ENCODE measurements at regions not wholly inside any gene's neighbourhood (a gene's known extent, or its start where the extent isn't known, plus 50 kb on each side); places are given as distances from the start of the nearest gene placed in this dataset.

DNA sequence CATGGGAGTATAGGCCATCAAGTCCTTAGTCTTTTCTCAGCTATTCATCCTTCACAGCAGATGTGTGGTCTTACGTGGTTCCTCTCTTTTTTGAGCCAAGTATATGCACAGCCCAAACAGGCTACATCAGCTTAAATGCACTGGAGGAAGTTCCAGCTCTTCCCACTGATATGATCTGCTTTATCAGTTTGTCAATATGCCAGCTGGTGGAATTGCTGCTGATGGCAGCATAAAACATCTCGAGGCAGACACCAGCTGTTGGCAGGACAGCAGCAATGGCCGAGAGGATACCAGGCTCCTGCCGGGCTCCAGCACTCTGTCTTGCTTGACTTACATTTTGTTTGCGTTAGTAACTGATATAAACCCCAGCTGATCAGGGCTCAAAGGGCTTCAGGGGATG lies 143.4 kb downstream of the TENT4A start:
- no peak for DNase-seq (ENCODE audit: low read depth)

GRCh38 chr5:6858419-6858818 lies 145.2 kb downstream of the TENT4A start:
- no peak for TF ChIP-seq CTCF (IDR thresholded peaks at IDR 0.05; ENCODE audit: control insufficient read depth, insufficient read depth, low read depth, low read length, missing control alignments)
- no peak for DNase-seq (ENCODE audit: low read depth)
- H3K4me3 ChIP-seq (ENCODE audit: control insufficient read depth, low read depth, low read length), result no peak overlapping the region

More for the DNA sequence above, 143.4 kb downstream of the TENT4A start:
- no peak for TF ChIP-seq CTCF (IDR thresholded peaks at IDR 0.05; ENCODE audit: control insufficient read depth, insufficient read depth, low read depth, low read length, missing control alignments)
- no peak overlapping the region for H3K4me3 ChIP-seq (ENCODE audit: control insufficient read depth, low read depth, low read length)

GRCh38 chr5:6859023-6859422 lies 145.8 kb downstream of the TENT4A start:
- no peak for DNase-seq (ENCODE audit: low read depth)
- no peak for TF ChIP-seq CTCF (IDR thresholded peaks at IDR 0.05; ENCODE audit: control insufficient read depth, insufficient read depth, low read depth, low read length, missing control alignments)
- H3K4me3 ChIP-seq (ENCODE audit: control insufficient read depth, low read depth, low read length), result no peak overlapping the region

- no peak for TF ChIP-seq CTCF (IDR thresholded peaks at IDR 0.05; ENCODE audit: control insufficient read depth, insufficient read depth, low read depth, low read length, missing control alignments)
- no peak overlapping the region for H3K4me3 ChIP-seq (ENCODE audit: control insufficient read depth, low read depth, low read length)
- no peak for DNase-seq (ENCODE audit: low read depth)
Observed at GRCh38 chr5:6859951-6860638, 146.9 kb downstream of the TENT4A start.

DNA sequence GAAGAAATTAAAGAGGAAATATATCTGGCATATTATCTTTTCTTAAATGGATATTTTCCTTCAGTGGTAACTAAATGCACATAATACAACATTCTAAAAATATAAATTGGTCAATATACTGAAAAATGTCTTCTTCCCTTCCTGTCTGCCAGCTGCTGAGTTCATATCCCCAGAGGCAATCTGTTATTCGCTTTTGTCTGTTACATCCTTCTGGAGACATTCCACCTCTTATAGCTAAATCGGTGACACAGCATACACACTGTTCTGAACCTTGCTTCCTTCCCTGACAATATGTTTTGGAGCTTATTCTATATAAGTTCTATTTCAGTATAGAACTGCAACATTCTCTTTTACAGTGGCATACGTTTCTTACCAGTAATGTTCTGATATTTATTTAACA lies 147.8 kb downstream of the TENT4A start:
- DNase-seq (ENCODE audit: low read depth), result no peak

DNA sequence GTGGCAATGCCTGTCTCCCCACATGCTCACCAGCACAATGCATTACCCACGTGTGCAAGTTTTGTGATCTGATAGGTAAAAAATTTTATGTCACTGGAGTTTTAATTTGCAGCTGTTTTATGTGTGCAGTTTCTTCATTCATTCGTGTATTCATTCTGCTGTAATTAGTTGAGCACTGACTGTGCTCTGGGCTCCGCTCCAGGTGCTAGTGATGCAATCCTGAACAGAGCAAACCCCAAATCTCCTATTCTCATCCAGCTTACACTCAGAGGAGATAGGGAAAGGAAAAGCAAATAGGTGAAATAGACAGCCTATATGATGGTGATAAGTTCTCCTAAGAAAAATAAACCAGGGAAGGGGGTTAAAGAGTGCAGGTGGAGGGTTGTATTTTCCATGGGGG lies 148.4 kb downstream of the TENT4A start:
- no peak overlapping the region for H3K4me3 ChIP-seq (ENCODE audit: control insufficient read depth, low read depth, low read length)
- no peak for TF ChIP-seq CTCF (IDR thresholded peaks at IDR 0.05; ENCODE audit: control insufficient read depth, insufficient read depth, low read depth, low read length, missing control alignments)
- DNase-seq (ENCODE audit: low read depth), result no peak

More for the DNA sequence above, 147.8 kb downstream of the TENT4A start:
- H3K4me3 ChIP-seq (ENCODE audit: control insufficient read depth, low read depth, low read length), result no peak overlapping the region
- no peak for TF ChIP-seq CTCF (IDR thresholded peaks at IDR 0.05; ENCODE audit: control insufficient read depth, insufficient read depth, low read depth, low read length, missing control alignments)

Data from AG09309 (cell line).